HepG2 (cell line): ENCODE measurements at regions not wholly inside any gene's neighbourhood (a gene's known extent, or its start where the extent isn't known, plus 50 kb on each side); places are given as distances from the start of the nearest gene placed in this dataset.

Experiments used
- ATAC-seq: fragments of 200-7000 bp; cut with Tn5 transposase; 3 replicates; pipeline ENCODE4 v1.9.1; 2020; ENCODE audit warnings: mild to moderate bottlenecking, moderate library complexity
- BruUV-seq: library from RNA; stranded (reverse); fragments of 400-500 nt; replicated peaks from 2 replicates; lab custom pipeline; 2021; lab: Mats Ljungman, UMichigan
- CTCF ChIA-PET: fragments of 300-600 bp; formaldehyde crosslinking; extraction: SDS; loops from one replicate; lab custom pipeline; 2021; ENCODE audit warnings: low total read pairs, inconsistent platforms, low intra/inter-chr PET ratio; lab: Yijun Ruan, JAX
- POLR2A ChIA-PET: fragments of 350-600 bp; sonication (Branson Sonifier 250); formaldehyde crosslinking; loops from one replicate; lab custom pipeline; 2020; ENCODE audit warnings: antibody characterized with exemption, inconsistent platforms; lab: Yijun Ruan, JAX
- DNase-seq: peaks from one replicate; pipeline ENCODE4 v3.0.0-alpha.2; 2015; ENCODE audit warnings: low spot score
- FAIRE-seq: peaks from 3 replicates; lab custom pipeline; 2011; peaks lifted over from hg19 to GRCh38; lab: Jason Lieb, UNC
- H2AFZ ChIP-seq: one replicate; pipeline ENCODE4 v1.6.1; 2011; ENCODE audit warnings: low read length, inconsistent platforms
- H3K27ac ChIP-seq: fragments of 300-600 bp; 3 replicates; pipeline ENCODE4 v1.8.0; 2011; ENCODE audit warnings: mixed run types, mild to moderate bottlenecking, mixed read lengths, low read length, inconsistent platforms; ENCODE audit not compliant: insufficient read depth; ENCODE audit errors: extremely low read length
- H3K27me3 ChIP-seq, 2 experiments: fragments of 200-600 bp in 1 of 2; 2 replicates in 1 of 2; 3 replicates in 1 of 2; pipeline versions ENCODE4 v1.6.0 to v1.8.0; 2011; ENCODE audit warnings: low read length in 2 of 2, mild to moderate bottlenecking in 2 of 2, moderate library complexity in 2 of 2, inconsistent platforms in 1 of 2; ENCODE audit not compliant: insufficient read depth in 2 of 2, control insufficient read depth in 1 of 2
- H3K36me3 ChIP-seq, 2 experiments: fragments of 200-600 bp in 1 of 2; replicated peaks in 1 of 2; 2 replicates in 1 of 2; 3 replicates in 1 of 2; pipeline versions ENCODE4 v1.5.1 to v1.8.0; 2011; ENCODE audit warnings: low read length in 2 of 2, inconsistent platforms in 1 of 2; ENCODE audit not compliant: insufficient read depth in 2 of 2, control insufficient read depth in 1 of 2
- H3K4me1 ChIP-seq: 2 replicates; pipeline ENCODE4 v1.5.1; 2012; ENCODE audit warnings: low read length, inconsistent platforms; ENCODE audit not compliant: insufficient read depth
- H3K4me2 ChIP-seq: 2 replicates; pipeline ENCODE4 v1.6.0; 2011; ENCODE audit warnings: low read depth, low read length, inconsistent platforms
- H3K4me3 ChIP-seq, 3 experiments: fragments of 200-600 bp in 1 of 3; sonication (generic), shearing (Covaris generic) in 1 of 3; replicated peaks in 1 of 3; 2 replicates each; pipeline ENCODE4 v1.5.1; 2011 to 2016; ENCODE audit warnings: low read length in 3 of 3, inconsistent platforms in 2 of 3, low read depth in 2 of 3, mild to moderate bottlenecking in 2 of 3, control low read depth in 1 of 3, mixed read lengths in 1 of 3; ENCODE audit not compliant: insufficient read depth in 1 of 3
- H3K79me2 ChIP-seq: one replicate; pipeline ENCODE4 v1.6.1; 2011; ENCODE audit warnings: low read length, inconsistent platforms; ENCODE audit not compliant: insufficient read depth
- H3K9ac ChIP-seq: 2 replicates; pipeline ENCODE4 v1.6.0; 2011; ENCODE audit warnings: mild to moderate bottlenecking, low read depth, low read length, inconsistent platforms; ENCODE audit not compliant: insufficient read depth
- H3K9me3 ChIP-seq: 2 replicates; pipeline ENCODE4 v1.5.1; 2012; ENCODE audit warnings: mild to moderate bottlenecking, low read length
- H4K20me1 ChIP-seq: 2 replicates; pipeline ENCODE4 v1.6.0; 2011; ENCODE audit warnings: inconsistent platforms, mild to moderate bottlenecking, low read length, moderate library complexity; ENCODE audit not compliant: insufficient read depth
- ATF7-NPFF ChIP-seq: sonication (generic); formaldehyde crosslinking; IDR thresholded peaks from 2 replicates; pipeline ENCODE4 v1.8.1; 2023; ENCODE audit warnings: mild to moderate bottlenecking, low read depth, missing genetic modification reagents, moderate library complexity
- ATRX ChIP-seq: sonication (generic); formaldehyde crosslinking; IDR thresholded peaks from 2 replicates; pipeline ENCODE4 v1.4.0; 2020; ENCODE audit warnings: missing genetic modification reagents, borderline replicate concordance
- CERS6 ChIP-seq: sonication (generic); formaldehyde crosslinking; IDR thresholded peaks from 2 replicates; pipeline ENCODE4 v1.5.0; 2020; ENCODE audit warnings: missing genetic modification reagents
- CREM ChIP-seq, 2 experiments: sonication (generic) in 1 of 2; formaldehyde crosslinking in 1 of 2; IDR thresholded peaks; 2 replicates each; pipeline versions ENCODE4 v1.4.0 to v1.6.1; 2016 to 2020; ENCODE audit warnings: antibody characterized with exemption in 1 of 2, mild to moderate bottlenecking in 1 of 2, missing genetic modification reagents in 1 of 2
- CSRNP2 ChIP-seq: sonication (generic); formaldehyde crosslinking; conservative IDR thresholded peaks from 2 replicates; pipeline ENCODE4 v1.8.0; 2022; ENCODE audit warnings: low read depth, missing genetic modification reagents
- HINFP ChIP-seq: sonication (generic); formaldehyde crosslinking; IDR thresholded peaks from 2 replicates; pipeline ENCODE4 v1.4.0; 2020; ENCODE audit warnings: low read depth, mild to moderate bottlenecking, missing genetic modification reagents
- MZF1 ChIP-seq: sonication (generic); formaldehyde crosslinking; IDR thresholded peaks from 2 replicates; pipeline ENCODE4 v1.8.1; 2023; ENCODE audit warnings: mild to moderate bottlenecking, missing genetic modification reagents, borderline replicate concordance
- PRMT3 ChIP-seq: sonication (generic); formaldehyde crosslinking; IDR thresholded peaks from 2 replicates; pipeline ENCODE4 v1.8.1; 2022; ENCODE audit warnings: low read depth, mild to moderate bottlenecking, moderate library complexity, missing genetic modification reagents, borderline replicate concordance
- RBM22 ChIP-seq: fragments of 200-400 bp; formaldehyde crosslinking; optimal IDR thresholded peaks from 2 replicates; pipeline ENCODE3; 2017; ENCODE audit warnings: mild to moderate bottlenecking, low read length, moderate library complexity
- STAT5B ChIP-seq: sonication (generic); formaldehyde crosslinking; IDR thresholded peaks from 2 replicates; pipeline ENCODE4 v1.4.0; 2020; ENCODE audit warnings: missing genetic modification reagents
- ZFP90 ChIP-seq: sonication (generic); formaldehyde crosslinking; IDR thresholded peaks from 2 replicates; pipeline ENCODE4 v1.8.0; 2022; ENCODE audit warnings: missing genetic modification reagents, mild to moderate bottlenecking, inconsistent platforms, borderline replicate concordance
- ZKSCAN5 ChIP-seq: sonication (generic); formaldehyde crosslinking; IDR thresholded peaks from 2 replicates; pipeline ENCODE4 v1.5.1; 2020; ENCODE audit warnings: mild to moderate bottlenecking, missing genetic modification reagents
- ZNF562 ChIP-seq: sonication (generic); formaldehyde crosslinking; IDR thresholded peaks from 2 replicates; pipeline ENCODE4 v1.8.0; 2022; ENCODE audit warnings: missing genetic modification reagents, borderline replicate concordance
- ZSCAN29 ChIP-seq: sonication (generic); formaldehyde crosslinking; conservative IDR thresholded peaks from 2 replicates; pipeline ENCODE4 v1.4.0; 2020; ENCODE audit warnings: mild to moderate bottlenecking, missing genetic modification reagents
- WGBS: methylation state at CpG from one replicate; pipeline ENCODE4 v1.1.6; 2017; ENCODE audit warnings: low lambda C conversion rate; 5-methylcytosine and 5-hydroxymethylcytosine counted together
- in situ Hi-C: cut with HindIII; loops from 2 replicates; pipeline ENCODE4 v1.10.0; 2017; ENCODE audit warnings: low pct_unique_long_range_greater_than_20kb; ENCODE audit not compliant: extremely low pct_ligation_motif_present
- intact Hi-C: fragments of 100-400 bp; cut with micrococcal nuclease; formaldehyde crosslinking; loops from one replicate; pipeline ENCODE4 v1.10.0; 2022; ENCODE audit not compliant: unreplicated experiment

- POLR2A ChIA-PET: no interaction called here
- H3K4me2 ChIP-seq: no peak overlapping the region
- FAIRE-seq (no peak), DNase-seq (no peak), ATAC-seq (no peak)
- no peaks in the 10 kb centered on the region; a peak in 1 of 5 replicates for H3K27me3 ChIP-seq
- 34% methylated on average over 4 of the region's 4 CpGs for WGBS
- no peak overlapping the region for H3K9ac ChIP-seq
- no peak overlapping the region for H3K4me3 ChIP-seq
- TF ChIP-seq ZFP90 (CRISPR knock-in tag) (no peak), PRMT3 (no peak), ATRX (CRISPR knock-in tag) (no peak), STAT5B (CRISPR knock-in tag) (no peak), RBM22 (no peak), HINFP (CRISPR knock-in tag) (no peak), CERS6 (CRISPR knock-in tag) (no peak), ATF7-NPFF (CRISPR knock-in tag) (no peak), ZKSCAN5 (CRISPR knock-in tag) (no peak), ZSCAN29 (no peak), CREM (IDR thresholded peaks at IDR 0.05) (no peak), CREM (CRISPR knock-in tag; IDR thresholded peaks at IDR 0.05) (no peak), ZNF562 (CRISPR knock-in tag) (no peak), MZF1 (CRISPR knock-in tag) (no peak), CSRNP2 (CRISPR knock-in tag) (no peak)
- TF ChIP-seq, all 625 proteins: peak for 0
- H3K36me3 ChIP-seq: no peaks in the 10 kb centered on the region
- CTCF ChIA-PET: no interaction called here
- intact Hi-C loops (no loop called here), in situ Hi-C loops (no loop called here)
- BruUV-seq: no TSS peak
- no peaks in the 10 kb centered on the region for H3K9me3 ChIP-seq
- no peaks in the 10 kb centered on the region for H3K79me2 ChIP-seq
- H3K4me1 ChIP-seq: peaks cover 9% of the 10 kb centered on the region
- no peak overlapping the region for H3K27ac ChIP-seq
- no peaks in the 10 kb centered on the region for H4K20me1 ChIP-seq
- H2AFZ ChIP-seq: no peak overlapping the region
Measured at GRCh38 chr3:65168547-65168946, 480.7 kb upstream of the ADAMTS9 start.
